ENCODE measurements at regions not wholly inside any gene's neighbourhood (a gene's known extent, or its start where the extent isn't known, plus 50 kb on each side); places are given as distances from the start of the nearest gene placed in this dataset.
A peak's percentile ranks its signal among the peaks of the same experiment; 100 is the strongest.

DNA sequence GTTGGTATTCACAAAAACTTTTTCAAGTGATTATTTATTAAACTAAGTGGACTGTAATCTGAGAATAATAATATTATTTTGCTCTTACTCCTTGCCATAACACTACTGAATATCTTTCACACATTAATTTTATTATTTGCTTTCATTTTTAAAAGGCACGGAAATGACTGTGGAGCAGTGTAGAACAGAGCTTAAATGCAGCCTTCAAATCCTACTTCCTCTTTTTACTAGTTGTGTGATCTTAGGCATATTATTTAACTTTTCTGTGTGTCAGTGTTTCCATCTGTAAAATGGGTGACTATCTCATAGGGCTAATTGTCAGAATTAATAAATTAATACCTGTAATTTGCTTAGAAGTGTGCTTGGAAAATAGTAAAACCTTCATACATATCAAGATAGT is 55.5 kb upstream of the SLC8A1 start:
- no peak for DNase-seq

DNA sequence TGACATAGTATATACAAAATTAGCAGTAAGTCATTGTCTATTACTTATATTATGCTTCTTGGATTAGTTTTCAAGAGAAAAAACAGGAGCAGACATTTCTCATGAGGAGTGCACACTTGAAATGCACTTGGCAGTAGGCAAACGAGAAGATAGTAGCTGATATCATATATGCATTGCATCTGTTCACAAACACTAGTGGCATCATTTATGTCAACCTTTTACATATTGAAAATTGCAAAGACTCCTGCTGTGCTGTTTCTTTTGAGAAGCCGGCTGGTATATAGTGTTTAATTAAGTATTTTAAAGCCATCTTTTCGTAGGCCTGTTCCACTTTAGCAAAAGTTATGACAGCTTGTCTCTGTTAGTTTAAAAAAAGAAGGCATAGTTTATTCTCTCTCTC is 58.4 kb upstream of the SLC8A1 start:
- no peak for DNase-seq

DNA sequence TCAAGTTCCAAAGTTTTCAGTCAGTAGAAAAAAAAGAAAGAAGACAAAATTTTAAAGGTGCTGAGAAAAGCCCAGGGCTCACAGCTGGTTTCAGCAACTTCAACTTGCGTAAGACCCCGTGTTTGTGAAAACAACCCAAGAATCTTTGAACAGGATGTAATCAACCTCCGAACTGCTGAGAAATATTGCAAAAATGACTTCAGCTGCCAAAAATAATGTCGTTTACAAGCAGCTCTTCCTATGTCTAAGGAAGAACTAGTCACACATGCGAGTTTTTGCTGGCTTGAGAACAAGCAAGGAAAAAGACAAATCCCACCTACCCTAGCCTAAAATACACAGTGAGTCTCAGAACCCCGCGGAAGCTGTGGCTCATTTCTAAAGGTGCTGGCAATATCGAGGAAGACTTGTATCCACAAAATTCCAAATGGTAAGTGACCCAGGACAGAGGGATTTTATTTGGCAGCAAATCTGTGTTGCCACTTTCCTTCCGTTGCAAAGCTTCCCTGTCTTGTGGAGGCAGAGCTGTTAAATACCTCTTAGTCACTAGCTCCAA is 59.8 kb upstream of the SLC8A1 start:
- peak; percentile 42 for DNase-seq

- no peak for DNase-seq
These were observed 60.4 kb upstream of the SLC8A1 start for GRCh38 chr2:40512256-40512655.

GRCh38 chr2:40513201-40513600 is 61.3 kb upstream of the SLC8A1 start:
- no peak for DNase-seq

GRCh38 chr2:40516604-40517003 is 64.7 kb upstream of the SLC8A1 start:
- DNase-seq: no peak

- no peak for DNase-seq
These were observed 76.7 kb upstream of the SLC8A1 start for GRCh38 chr2:40528564-40528963.

DNA sequence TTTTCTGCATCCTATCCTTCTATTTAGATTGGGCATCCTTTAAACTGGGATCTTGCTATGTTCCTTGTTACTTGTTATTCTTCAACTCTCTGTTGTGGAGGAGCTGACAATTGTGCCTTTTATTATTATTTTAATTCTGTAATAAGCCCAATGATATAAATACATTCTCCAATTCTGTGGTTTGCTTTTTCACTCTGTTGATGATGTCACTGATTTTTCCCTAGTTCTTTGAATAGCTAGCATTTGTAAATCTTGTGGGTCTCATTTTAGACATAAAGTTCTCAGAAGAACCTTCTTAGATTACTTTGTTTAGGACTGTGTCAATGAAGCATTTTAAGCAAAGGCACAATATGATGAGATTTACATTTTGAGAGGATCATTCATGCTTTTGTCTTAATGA is 79.5 kb upstream of the SLC8A1 start:
- no peak for DNase-seq

DNA sequence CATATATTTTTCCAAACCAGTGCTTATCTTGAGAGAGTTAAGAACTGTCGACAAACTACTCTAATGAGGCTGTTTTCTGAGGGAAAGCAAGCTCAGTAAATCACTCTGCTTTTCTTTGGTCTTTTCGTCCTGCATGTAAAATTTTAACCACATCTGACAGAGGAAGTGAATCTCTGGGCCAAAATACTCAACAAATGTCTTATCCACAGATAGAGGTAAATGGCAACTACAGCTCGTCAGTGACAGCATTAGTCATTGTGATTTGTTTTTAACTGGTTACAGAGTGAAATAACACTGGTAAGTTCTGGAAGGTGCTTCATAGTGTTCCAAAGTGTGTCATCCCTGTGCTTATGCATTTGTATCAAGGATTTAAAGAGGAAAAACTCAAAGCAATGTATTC is 82.6 kb upstream of the SLC8A1 start:
- no peak for DNase-seq

DNA sequence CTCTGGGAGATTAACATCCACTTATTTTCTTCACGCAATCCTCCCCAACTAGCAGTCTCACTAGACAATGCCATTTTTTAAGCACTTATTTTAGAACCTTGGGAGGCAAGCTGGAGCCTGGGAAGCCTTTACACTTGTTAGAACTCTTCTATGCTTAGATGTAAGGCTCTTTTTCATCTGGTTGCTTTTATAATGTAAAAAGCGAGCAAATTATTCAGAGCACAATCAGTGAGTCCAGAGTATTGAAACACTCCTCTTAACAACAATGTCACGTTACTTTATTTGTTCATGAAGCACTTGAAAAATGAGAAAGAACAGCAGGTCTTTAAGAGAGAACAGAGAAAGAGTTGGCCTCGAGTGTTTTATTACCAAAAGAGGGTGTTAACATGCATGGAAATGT is 84.1 kb upstream of the SLC8A1 start:
- DNase-seq: no peak

DNA sequence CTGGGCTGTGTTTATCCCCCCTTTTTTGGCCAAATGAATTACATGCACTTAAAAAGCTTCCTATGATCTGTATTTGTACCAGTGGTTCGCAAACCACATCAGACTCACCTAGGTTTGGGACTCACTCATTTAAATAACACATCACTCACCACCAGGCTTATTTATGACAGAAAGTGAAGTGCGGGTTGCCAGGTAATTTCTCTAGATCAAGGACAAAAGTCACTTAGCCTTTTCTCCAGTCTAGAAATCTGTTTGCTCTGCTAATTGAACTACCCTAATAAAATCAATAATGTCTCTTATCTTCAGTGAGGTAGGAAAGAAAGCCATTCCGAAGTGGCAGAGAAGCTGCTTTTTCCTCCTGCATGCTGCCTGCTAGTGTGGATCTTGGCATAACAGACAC is 88.1 kb upstream of the SLC8A1 start:
- no peak for DNase-seq

DNA sequence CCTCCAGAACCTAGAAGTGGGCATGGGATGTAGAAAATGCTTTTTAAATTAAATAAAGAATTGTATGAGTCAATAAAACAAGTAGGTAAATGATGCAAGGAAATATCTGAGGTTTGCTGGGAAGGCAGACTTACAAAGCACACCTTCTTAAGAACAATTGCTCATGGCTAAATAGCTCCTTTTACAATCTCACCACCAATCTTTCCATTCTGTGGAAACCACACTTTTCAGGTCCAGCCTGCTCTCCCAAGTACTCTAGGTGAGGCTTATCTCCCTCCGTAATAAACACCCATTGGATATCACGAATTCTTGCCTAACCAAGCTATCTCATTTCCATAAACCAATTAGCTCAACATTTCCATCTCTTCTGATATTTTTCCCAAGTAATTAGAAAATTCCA is 91.5 kb upstream of the SLC8A1 start:
- no peak for DNase-seq

DNA sequence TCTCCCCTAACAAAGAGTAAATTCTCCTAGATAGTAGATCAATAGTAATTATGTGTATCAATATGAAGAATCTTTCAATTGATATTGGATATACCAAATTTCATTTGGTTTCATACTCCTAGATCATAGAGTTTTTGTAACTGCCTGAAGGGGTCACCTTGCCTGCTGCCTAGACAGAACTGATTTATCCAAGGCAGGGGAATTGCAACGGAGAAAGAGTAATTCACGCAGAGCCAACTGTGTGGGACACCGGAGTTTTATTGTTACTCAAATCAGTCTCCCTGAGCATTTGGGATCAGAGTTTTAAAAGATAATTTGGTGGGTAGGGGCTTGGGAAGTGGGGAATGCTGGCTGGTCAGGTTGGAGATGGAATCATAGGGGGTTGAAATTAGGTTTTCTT is 92.2 kb upstream of the SLC8A1 start:
- DNase-seq: no peak

DNA sequence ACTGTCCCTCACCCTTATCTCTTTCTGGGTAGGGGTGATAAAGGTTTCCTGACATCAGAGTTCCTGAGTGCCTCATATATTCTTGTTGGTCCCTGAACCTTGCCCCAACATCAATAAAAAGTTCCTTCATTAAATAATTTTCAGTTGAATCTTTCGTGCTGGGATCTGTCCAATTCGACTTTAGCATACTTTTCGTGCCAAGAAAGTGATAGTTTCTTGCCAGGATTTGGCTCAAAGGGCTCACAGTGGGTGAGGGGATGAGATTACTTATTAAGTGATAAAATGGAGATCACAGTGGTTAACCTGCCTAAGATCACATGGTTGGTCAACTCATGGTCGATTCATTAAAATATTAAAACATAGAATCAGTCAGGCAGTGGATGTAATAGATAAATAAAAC is 93.8 kb upstream of the SLC8A1 start:
- DNase-seq: no peak

- DNase-seq: no peak
These were observed 94.7 kb upstream of the SLC8A1 start for GRCh38 chr2:40546439-40547191.

- DNase-seq: no peak
These were observed 96.6 kb upstream of the SLC8A1 start for GRCh38 chr2:40548521-40548920.

DNA sequence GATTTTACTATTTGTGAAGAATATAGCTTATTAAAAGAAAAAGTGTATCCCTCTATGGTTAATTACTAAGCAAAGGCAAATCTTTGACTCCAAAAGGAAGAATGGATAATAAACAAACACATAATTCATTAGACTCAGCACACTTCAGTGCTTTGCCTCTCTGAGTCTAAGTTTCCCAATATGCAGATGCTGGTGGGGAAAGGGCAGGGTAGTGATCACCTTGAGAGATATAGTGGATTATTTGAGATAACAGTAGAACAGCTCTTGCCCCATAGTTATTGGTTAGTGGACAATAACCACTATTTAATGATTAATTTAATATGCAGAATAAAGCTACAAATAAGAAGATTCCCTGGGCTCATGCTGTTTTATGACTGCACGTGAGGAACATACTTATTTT is 98.2 kb upstream of the SLC8A1 start:
- no peak for DNase-seq

- DNase-seq: no peak
These were observed 99.2 kb upstream of the SLC8A1 start for GRCh38 chr2:40551081-40551480.

DNA sequence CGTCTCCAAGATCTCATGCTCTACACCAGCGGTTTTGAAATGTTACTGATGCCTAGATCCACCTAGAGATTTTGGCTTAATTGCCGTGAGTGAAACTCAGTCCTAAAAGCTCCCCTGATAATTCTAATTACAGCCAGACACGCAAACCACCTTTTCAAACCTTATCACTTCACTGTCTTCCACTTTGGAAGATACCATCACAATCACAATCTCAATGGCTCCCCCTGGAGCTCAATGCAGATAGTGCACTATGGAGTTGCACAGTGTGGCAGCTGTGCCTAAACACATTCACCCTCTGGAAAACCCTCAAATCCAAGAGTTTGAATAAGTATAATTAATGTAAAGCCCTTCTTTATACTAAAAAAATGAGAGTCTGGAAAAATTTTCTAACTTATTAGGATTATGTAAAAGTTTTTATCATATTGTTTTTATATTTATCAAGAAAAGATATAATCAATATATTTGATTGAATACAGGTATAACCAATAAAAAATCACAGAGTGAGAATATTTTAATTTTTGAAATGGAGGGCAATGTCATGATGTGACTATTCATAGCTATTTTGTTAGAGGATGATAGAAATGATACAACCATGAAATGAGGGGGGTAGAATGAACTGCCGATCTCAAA is 102.9 kb upstream of the SLC8A1 start:
- DNase-seq: peak; percentile 44

DNA sequence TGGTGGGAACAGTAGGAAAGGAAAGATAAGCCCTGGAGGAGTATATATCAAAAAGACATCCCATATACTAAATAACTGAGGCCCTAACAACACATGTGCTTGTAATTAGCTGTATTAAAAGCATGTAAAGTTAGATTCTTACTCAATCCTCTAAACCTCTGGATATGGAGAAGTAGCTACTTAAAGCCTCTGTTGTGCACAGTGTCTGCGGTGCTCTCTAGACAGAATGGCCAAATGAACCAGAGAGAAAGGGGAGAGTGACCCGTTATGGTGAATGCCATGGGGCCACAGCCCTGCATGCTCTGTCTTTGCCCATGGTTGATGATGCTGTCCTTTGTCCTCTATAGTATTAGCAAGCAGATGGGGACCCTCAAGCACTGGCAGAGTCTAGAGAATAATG is 104.4 kb upstream of the SLC8A1 start:
- no peak for DNase-seq

GRCh38 chr2:40556739-40557138 is 104.8 kb upstream of the SLC8A1 start:
- no peak for DNase-seq

GRCh38 chr2:40558761-40559160 is 106.9 kb upstream of the SLC8A1 start:
- no peak for DNase-seq

DNA sequence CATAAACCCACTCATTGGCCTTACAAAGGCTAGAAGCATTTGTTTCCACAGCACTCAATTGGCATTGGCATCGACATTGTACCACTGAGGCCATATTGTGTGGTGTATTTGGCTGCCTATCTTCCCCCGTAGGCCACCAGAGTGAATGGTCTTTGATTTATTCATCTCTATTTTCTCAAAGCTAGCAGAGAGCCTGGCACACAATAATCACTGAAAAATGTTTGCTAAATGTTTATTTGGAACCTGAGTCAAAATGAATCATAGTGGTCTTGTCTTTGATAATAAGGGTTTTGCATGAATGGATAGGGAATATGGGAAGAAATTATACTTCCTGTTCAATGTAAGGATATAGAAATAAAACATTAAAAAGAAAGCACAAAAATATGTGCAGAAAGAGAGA is 107.3 kb upstream of the SLC8A1 start:
- no peak for DNase-seq

DNA sequence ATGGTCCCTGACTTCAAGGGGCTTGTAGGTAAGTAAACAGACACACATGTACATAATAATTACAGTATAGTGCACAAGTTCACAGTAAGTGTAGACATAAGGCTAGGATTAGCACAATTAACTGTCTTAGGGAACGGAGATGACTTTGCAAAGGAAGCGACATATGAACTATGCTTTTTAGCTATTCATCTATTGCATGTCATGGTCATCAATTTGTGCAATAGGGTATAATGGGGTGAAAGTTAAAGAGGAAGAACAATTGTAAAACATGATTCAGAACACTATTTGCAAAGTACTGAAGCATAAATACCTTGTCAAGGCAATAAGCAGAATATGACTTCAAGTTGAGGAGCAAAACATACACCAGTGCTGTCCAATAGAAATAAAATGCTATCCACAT is 112.3 kb upstream of the SLC8A1 start:
- no peak for DNase-seq

GRCh38 chr2:40579247-40579646 is 127.4 kb upstream of the SLC8A1 start:
- DNase-seq: no peak

Data from left hindlimb (tissue), 1 donor.